Thyroid gland (tissue), 4 donors: ENCODE measurements at regions not wholly inside any gene's neighbourhood (a gene's known extent, or its start where the extent isn't known, plus 50 kb on each side); places are given as distances from the start of the nearest gene placed in this dataset.

ENCODE experiments used
- DNase-seq, 2 donors: peaks; one replicate each; pipeline ENCODE4 v3.0.0-alpha.2; 2019
- H3K27ac ChIP-seq, 3 donors: fragments of 200-600 bp; sonication (generic); 1 replicate in 2 of 3; 2 replicates in 1 of 3; pipeline ENCODE4 v1.5.1; 2016 to 2019; ENCODE audit warnings: mild to moderate bottlenecking in 1 of 3, moderate library complexity in 1 of 3
- H3K27me3 ChIP-seq: fragments of 200-600 bp; sonication (generic); one replicate; pipeline ENCODE4 v1.5.1; 2019
- H3K36me3 ChIP-seq, 2 donors: fragments of 200-600 bp; sonication (generic); one replicate each; pipeline ENCODE4 v1.5.1; 2016 to 2019
- H3K4me1 ChIP-seq, 2 donors: fragments of 200-600 bp; sonication (generic); one replicate each; pipeline ENCODE4 v1.5.1; 2017 to 2019
- H3K4me3 ChIP-seq, 3 donors: fragments of 200-600 bp; sonication (generic); replicated peaks in 1 of 3; 1 replicate in 2 of 3; 2 replicates in 1 of 3; pipeline ENCODE4 v1.5.1; 2016; ENCODE audit warnings: mild to moderate bottlenecking in 1 of 3
- H3K9me3 ChIP-seq: fragments of 200-600 bp; sonication (generic); one replicate; pipeline ENCODE4 v1.5.1; 2017
- POLR2A ChIP-seq, 2 donors: fragments of 450-650 bp; IDR thresholded peaks; one replicate each; pipeline ENCODE4 v1.6.1; 2017; ENCODE audit warnings: antibody characterized with exemption in 2 of 2, mild to moderate bottlenecking in 2 of 2, moderate library complexity in 1 of 2
- WGBS, 2 donors: methylation state at CpG; one replicate each; pipeline ENCODE4 v1.1.5; 2017; 5-methylcytosine and 5-hydroxymethylcytosine counted together
- intact Hi-C: fragments of 100-400 bp; cut with DNase I; formaldehyde crosslinking; loops from one replicate; pipeline ENCODE4 v1.15.1; 2023
- TF ChIP-seq, protein P1 (sequence below), 6 experiments: fragments of 200-600 bp in 3 of 6; fragments of 450-650 bp in 3 of 6; sonication (generic) in 3 of 6; IDR thresholded peaks; one replicate each; pipeline ENCODE4 v1.5.1; 2016 to 2019; ENCODE audit warnings: antibody characterized with exemption in 6 of 6, mild to moderate bottlenecking in 2 of 6, inconsistent platforms in 1 of 6, moderate library complexity in 1 of 6

DNA sequence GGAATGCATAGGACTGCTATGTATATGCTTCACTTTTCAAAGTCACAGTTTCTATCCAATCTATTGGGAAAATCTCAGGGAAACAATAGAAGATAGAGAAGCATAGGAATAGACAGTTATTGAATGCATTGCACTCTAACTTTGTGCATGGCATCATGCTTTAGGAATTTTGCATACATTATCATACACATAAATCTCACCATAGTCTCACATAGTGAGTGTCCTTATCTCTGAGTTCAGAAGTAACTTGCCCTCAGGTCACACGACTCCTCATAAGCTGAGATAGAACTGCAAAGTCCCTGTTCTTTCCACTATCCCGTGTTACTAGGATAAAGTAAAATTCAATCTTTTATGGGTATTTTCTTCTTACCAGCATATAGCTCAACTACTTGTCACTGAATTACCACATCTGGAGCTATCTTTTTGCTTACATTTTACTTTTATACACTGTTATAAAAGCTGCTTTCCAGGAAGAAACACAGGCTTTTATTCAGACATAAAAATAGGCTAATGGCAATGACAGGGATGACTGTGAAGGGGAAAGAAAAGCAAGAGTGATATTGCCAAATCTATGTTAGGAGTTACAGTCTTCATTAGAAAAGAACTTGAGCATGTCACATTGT lies 666.9 kb downstream of the XIRP2 start:
- H3K27me3 ChIP-seq = no peaks in the 10 kb centered on the region
- no peak overlapping the region for H3K27ac ChIP-seq
- H3K4me3 ChIP-seq = no peak overlapping the region
- H3K36me3 ChIP-seq = no peaks in the 10 kb centered on the region
- no peak for TF ChIP-seq POLR2A (IDR thresholded peaks at IDR 0.05)
- TF ChIP-seq, protein P1, sequence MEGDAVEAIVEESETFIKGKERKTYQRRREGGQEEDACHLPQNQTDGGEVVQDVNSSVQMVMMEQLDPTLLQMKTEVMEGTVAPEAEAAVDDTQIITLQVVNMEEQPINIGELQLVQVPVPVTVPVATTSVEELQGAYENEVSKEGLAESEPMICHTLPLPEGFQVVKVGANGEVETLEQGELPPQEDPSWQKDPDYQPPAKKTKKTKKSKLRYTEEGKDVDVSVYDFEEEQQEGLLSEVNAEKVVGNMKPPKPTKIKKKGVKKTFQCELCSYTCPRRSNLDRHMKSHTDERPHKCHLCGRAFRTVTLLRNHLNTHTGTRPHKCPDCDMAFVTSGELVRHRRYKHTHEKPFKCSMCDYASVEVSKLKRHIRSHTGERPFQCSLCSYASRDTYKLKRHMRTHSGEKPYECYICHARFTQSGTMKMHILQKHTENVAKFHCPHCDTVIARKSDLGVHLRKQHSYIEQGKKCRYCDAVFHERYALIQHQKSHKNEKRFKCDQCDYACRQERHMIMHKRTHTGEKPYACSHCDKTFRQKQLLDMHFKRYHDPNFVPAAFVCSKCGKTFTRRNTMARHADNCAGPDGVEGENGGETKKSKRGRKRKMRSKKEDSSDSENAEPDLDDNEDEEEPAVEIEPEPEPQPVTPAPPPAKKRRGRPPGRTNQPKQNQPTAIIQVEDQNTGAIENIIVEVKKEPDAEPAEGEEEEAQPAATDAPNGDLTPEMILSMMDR (IDR thresholded peaks at IDR 0.05) = no peak
- DNase-seq = no peak
- H3K4me1 ChIP-seq = no peaks in the 10 kb centered on the region
- H3K9me3 ChIP-seq = no peaks in the 10 kb centered on the region
- intact Hi-C loops = no loop called here
- WGBS, 2 donors = 86 to 94% methylated on average over 2 of the region's 2 CpGs

DNA sequence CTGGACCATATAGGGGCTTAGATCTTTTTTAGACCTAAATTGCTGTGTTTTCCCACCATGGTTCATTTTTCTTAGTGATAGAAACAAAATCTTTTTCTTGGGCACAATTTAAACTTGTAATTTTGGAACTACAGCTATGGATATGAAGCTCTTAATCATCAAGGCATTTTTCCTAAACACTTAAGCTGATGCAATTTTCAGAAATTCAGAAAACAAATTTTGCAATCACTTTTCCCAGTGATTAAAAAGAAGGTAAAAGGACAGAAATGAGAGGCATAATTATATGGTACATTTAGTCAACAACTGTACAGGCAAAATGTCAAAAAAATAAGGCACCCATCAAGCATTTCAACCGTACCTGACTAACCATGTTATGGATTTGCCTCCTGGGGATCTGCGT lies 665.4 kb downstream of the XIRP2 start:
- DNase-seq = no peak
- WGBS, 2 donors = 82 to 92% methylated on average over 2 of the region's 2 CpGs
- Histone ChIP-seq H3K4me3 (no peak overlapping the region), H3K9me3 (no peaks in the 10 kb centered on the region), H3K27ac (no peak overlapping the region), H3K4me1 (no peaks in the 10 kb centered on the region), H3K27me3 (no peaks in the 10 kb centered on the region), H3K36me3 (no peaks in the 10 kb centered on the region)
- intact Hi-C loops = no loop called here
- TF ChIP-seq POLR2A (IDR thresholded peaks at IDR 0.05) = no peak
- TF ChIP-seq, protein P1 (IDR thresholded peaks at IDR 0.05) = no peak

DNA sequence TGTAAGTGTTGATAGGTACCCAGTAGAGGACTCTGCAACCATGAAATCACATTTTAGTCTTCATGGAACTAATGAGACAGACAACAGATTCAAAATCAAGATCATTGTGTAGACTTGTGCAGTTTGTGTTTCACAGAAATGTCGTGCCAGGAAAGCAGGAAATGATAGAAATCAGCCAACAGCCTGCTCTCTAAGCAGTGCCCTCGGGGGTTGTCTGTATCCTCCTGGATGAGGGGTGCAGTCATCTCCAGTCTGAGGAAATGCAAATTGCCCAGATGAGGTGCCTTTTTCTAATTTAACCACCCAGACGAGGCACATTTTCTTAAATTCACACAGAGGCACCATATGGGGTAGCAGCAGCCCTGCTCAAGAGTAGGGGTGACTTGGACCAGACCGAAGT lies 663.1 kb downstream of the XIRP2 start:
- 57 to 68% methylated on average over 4 of the region's 4 CpGs for WGBS, 2 donors
- Histone ChIP-seq H3K27me3 (no peaks in the 10 kb centered on the region), H3K4me1 (no peaks in the 10 kb centered on the region), H3K4me3 (no peak overlapping the region), H3K9me3 (no peaks in the 10 kb centered on the region), H3K36me3 (no peaks in the 10 kb centered on the region), H3K27ac (no peak overlapping the region)
- TF ChIP-seq POLR2A (IDR thresholded peaks at IDR 0.05) = no peak
- TF ChIP-seq, protein P1 (IDR thresholded peaks at IDR 0.05) = no peak
- DNase-seq = no peak
- intact Hi-C loops = no loop called here

DNA sequence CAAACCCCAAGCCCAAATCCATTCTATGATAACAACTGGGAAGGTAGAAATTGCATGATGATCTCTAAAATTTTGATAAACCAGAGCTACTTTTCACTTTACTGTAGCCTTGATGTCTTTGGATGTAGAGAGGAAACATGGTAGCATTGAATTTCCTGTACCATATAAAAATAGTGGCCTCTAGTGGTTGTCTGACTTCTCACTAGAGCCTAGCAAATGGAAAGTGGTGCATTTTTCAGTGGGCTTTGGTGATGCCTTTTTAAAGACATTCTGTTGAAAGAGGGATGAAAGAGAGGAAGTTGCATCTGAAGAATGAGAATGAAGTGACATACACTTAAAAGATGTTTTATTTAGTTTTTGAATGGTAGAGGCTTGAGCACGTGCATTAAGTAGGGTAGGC lies 662.2 kb downstream of the XIRP2 start:
- Histone ChIP-seq H3K4me1 (no peaks in the 10 kb centered on the region), H3K36me3 (no peaks in the 10 kb centered on the region), H3K9me3 (no peaks in the 10 kb centered on the region), H3K27me3 (no peaks in the 10 kb centered on the region), H3K4me3 (no peak overlapping the region), H3K27ac (no peak overlapping the region)
- no peak for TF ChIP-seq POLR2A (IDR thresholded peaks at IDR 0.05)
- TF ChIP-seq, protein P1 (IDR thresholded peaks at IDR 0.05) = peak in 1 of 6 experiments; percentile 19
- intact Hi-C loops = no loop called here
- WGBS, 2 donors = 80 to 85% methylated on average over 1 of the region's 1 CpG
- DNase-seq = no peak

DNA sequence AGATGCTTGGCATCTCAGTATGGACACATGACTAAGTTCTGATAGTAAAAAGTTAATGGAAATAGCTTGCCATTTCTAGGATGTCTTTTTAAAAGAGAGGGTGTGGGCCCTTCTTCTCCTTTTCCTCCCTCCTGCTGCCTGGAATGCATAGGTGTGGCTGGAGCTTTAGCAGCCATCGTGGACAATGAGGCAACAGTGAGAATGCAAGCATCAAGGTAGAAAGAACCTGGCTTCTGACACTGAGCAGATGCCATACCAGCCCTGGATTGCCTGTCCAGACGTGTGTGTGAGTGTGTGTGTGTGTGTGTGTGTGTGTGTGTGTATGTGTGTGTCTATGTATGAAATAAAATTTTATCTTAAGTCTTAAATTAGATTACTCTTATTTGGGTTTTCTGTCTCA lies 660.1 kb downstream of the XIRP2 start:
- H3K4me3 ChIP-seq = no peak overlapping the region
- intact Hi-C loops = no loop called here
- no peaks in the 10 kb centered on the region for H3K4me1 ChIP-seq
- no peaks in the 10 kb centered on the region for H3K27me3 ChIP-seq
- H3K9me3 ChIP-seq = no peaks in the 10 kb centered on the region
- DNase-seq = no peak
- no peak for TF ChIP-seq POLR2A (IDR thresholded peaks at IDR 0.05)
- TF ChIP-seq, protein P1 (IDR thresholded peaks at IDR 0.05) = no peak
- no peaks in the 10 kb centered on the region for H3K36me3 ChIP-seq
- H3K27ac ChIP-seq = no peak overlapping the region
- WGBS, 2 donors = 58 to 71% methylated on average over 2 of the region's 2 CpGs
